ENCODE measurements at regions not wholly inside any gene's neighbourhood (a gene's known extent, or its start where the extent isn't known, plus 50 kb on each side); places are given as distances from the start of the nearest gene placed in this dataset.

GRCh38 chr1:208628022-208628914, 384.1 kb upstream of the PLXNA2 start:
- WGBS (ENCODE audit: extremely low coverage, insufficient coverage, insufficient read length) = no CpG with 5 or more reads among the region's 7 CpGs
- Histone ChIP-seq H3K27ac (ENCODE audit: low read depth, low read length) (no peak overlapping the region), H2BK120ac (ENCODE audit: insufficient read depth, low read length, poor library complexity) (no peak overlapping the region), H2BK5ac (ENCODE audit: low read depth, low read length, poor library complexity) (no peak overlapping the region), H3K4ac (ENCODE audit: low read depth, low read length) (no peak overlapping the region), H3K23ac (ENCODE audit: low read length) (no peak overlapping the region), H3K18ac (ENCODE audit: low read length) (no peak overlapping the region), H3K14ac (ENCODE audit: low read length) (no peak overlapping the region), H4K91ac (ENCODE audit: low read depth, low read length) (no peak overlapping the region), H3K4me2 (ENCODE audit: low read length) (no peak overlapping the region), H2AK5ac (ENCODE audit: low read length) (no peak overlapping the region), H3K9me3 (ENCODE audit: insufficient read depth, low read depth, low read length) (no peaks in the 10 kb centered on the region), H3K79me2 (ENCODE audit: control insufficient read depth, insufficient read depth, low read length, poor library complexity) (no peaks in the 10 kb centered on the region), H3K36me3 (ENCODE audit: control insufficient read depth in 1 of 2, insufficient read depth in 2 of 2, low read length in 2 of 2) (no peaks in the 10 kb centered on the region), H3K27me3 (ENCODE audit: insufficient read depth, low read length) (no peaks in the 10 kb centered on the region), H3K9ac (ENCODE audit: low read length) (no peak overlapping the region), H3K4me1 (ENCODE audit: control insufficient read depth in 1 of 2, insufficient read depth in 2 of 2, low read length in 2 of 2) (no peaks in the 10 kb centered on the region), H2BK12ac (ENCODE audit: low read length) (no peak overlapping the region), H3K4me3 (ENCODE audit: low read depth, low read length) (no peak overlapping the region), H3K79me1 (ENCODE audit: low read length) (no peaks in the 10 kb centered on the region), H4K12ac (ENCODE audit: low read depth, low read length) (no peak overlapping the region), H2AFZ (ENCODE audit: insufficient read depth, low read length, poor library complexity) (no peak overlapping the region), H4K8ac (ENCODE audit: low read depth, low read length) (no peak overlapping the region)
- peak in 1 of 2 donors; percentile 46 for DNase-seq

GRCh38 chr1:208631092-208631491, 386.9 kb upstream of the PLXNA2 start:
- H3K79me1 ChIP-seq (ENCODE audit: low read length) = no peaks in the 10 kb centered on the region
- no peak overlapping the region for H2BK5ac ChIP-seq (ENCODE audit: low read depth, low read length, poor library complexity)
- H2AFZ ChIP-seq (ENCODE audit: insufficient read depth, low read length, poor library complexity) = no peak overlapping the region
- no peak overlapping the region for H2AK5ac ChIP-seq (ENCODE audit: low read length)
- H3K27me3 ChIP-seq (ENCODE audit: insufficient read depth, low read length) = no peaks in the 10 kb centered on the region
- H4K8ac ChIP-seq (ENCODE audit: low read depth, low read length) = no peak overlapping the region
- no peaks in the 10 kb centered on the region for H3K9me3 ChIP-seq (ENCODE audit: insufficient read depth, low read depth, low read length)
- no peak overlapping the region for H4K91ac ChIP-seq (ENCODE audit: low read depth, low read length)
- H3K36me3 ChIP-seq (ENCODE audit: control insufficient read depth in 1 of 2, insufficient read depth in 2 of 2, low read length in 2 of 2) = no peaks in the 10 kb centered on the region
- H3K4me2 ChIP-seq (ENCODE audit: low read length) = no peak overlapping the region
- no peak for DNase-seq
- WGBS (ENCODE audit: extremely low coverage, insufficient coverage, insufficient read length) = no CpG with 5 or more reads among the region's 8 CpGs
- H2BK120ac ChIP-seq (ENCODE audit: insufficient read depth, low read length, poor library complexity) = no peak overlapping the region
- no peak overlapping the region for H3K18ac ChIP-seq (ENCODE audit: low read length)
- no peaks in the 10 kb centered on the region for H3K4me1 ChIP-seq (ENCODE audit: control insufficient read depth in 1 of 2, insufficient read depth in 2 of 2, low read length in 2 of 2)
- no peak overlapping the region for H4K12ac ChIP-seq (ENCODE audit: low read depth, low read length)
- no peak overlapping the region for H3K4me3 ChIP-seq (ENCODE audit: low read depth, low read length)
- no peaks in the 10 kb centered on the region for H3K79me2 ChIP-seq (ENCODE audit: control insufficient read depth, insufficient read depth, low read length, poor library complexity)
- no peak overlapping the region for H3K23ac ChIP-seq (ENCODE audit: low read length)
- H3K14ac ChIP-seq (ENCODE audit: low read length) = no peak overlapping the region
- no peak overlapping the region for H3K27ac ChIP-seq (ENCODE audit: low read depth, low read length)
- H3K4ac ChIP-seq (ENCODE audit: low read depth, low read length) = no peak overlapping the region
- no peak overlapping the region for H2BK12ac ChIP-seq (ENCODE audit: low read length)
- no peak overlapping the region for H3K9ac ChIP-seq (ENCODE audit: low read length)

GRCh38 chr1:208631506-208631905, 387.3 kb upstream of the PLXNA2 start:
- Histone ChIP-seq H3K27me3 (ENCODE audit: insufficient read depth, low read length) (no peaks in the 10 kb centered on the region), H3K9me3 (ENCODE audit: insufficient read depth, low read depth, low read length) (no peaks in the 10 kb centered on the region), H3K9ac (ENCODE audit: low read length) (no peak overlapping the region), H3K4ac (ENCODE audit: low read depth, low read length) (no peak overlapping the region), H2AK5ac (ENCODE audit: low read length) (no peak overlapping the region), H2BK120ac (ENCODE audit: insufficient read depth, low read length, poor library complexity) (no peak overlapping the region), H2AFZ (ENCODE audit: insufficient read depth, low read length, poor library complexity) (no peak overlapping the region), H3K36me3 (ENCODE audit: control insufficient read depth in 1 of 2, insufficient read depth in 2 of 2, low read length in 2 of 2) (no peaks in the 10 kb centered on the region), H3K4me2 (ENCODE audit: low read length) (no peak overlapping the region), H3K79me2 (ENCODE audit: control insufficient read depth, insufficient read depth, low read length, poor library complexity) (no peaks in the 10 kb centered on the region), H3K4me3 (ENCODE audit: low read depth, low read length) (no peak overlapping the region), H3K14ac (ENCODE audit: low read length) (no peak overlapping the region), H4K8ac (ENCODE audit: low read depth, low read length) (no peak overlapping the region), H2BK5ac (ENCODE audit: low read depth, low read length, poor library complexity) (no peak overlapping the region), H4K12ac (ENCODE audit: low read depth, low read length) (no peak overlapping the region), H3K79me1 (ENCODE audit: low read length) (no peaks in the 10 kb centered on the region), H4K91ac (ENCODE audit: low read depth, low read length) (no peak overlapping the region), H3K27ac (ENCODE audit: low read depth, low read length) (no peak overlapping the region), H3K4me1 (ENCODE audit: control insufficient read depth in 1 of 2, insufficient read depth in 2 of 2, low read length in 2 of 2) (no peaks in the 10 kb centered on the region), H3K18ac (ENCODE audit: low read length) (no peak overlapping the region), H2BK12ac (ENCODE audit: low read length) (no peak overlapping the region), H3K23ac (ENCODE audit: low read length) (no peak overlapping the region)
- no CpG with 5 or more reads among the region's 4 CpGs for WGBS (ENCODE audit: extremely low coverage, insufficient coverage, insufficient read length)
- no peak for DNase-seq

GRCh38 chr1:208634346-208635140, 390.4 kb upstream of the PLXNA2 start:
- Histone ChIP-seq H3K27me3 (ENCODE audit: insufficient read depth, low read length) (no peaks in the 10 kb centered on the region), H3K27ac (ENCODE audit: low read depth, low read length) (no peak overlapping the region), H3K36me3 (ENCODE audit: control insufficient read depth in 1 of 2, insufficient read depth in 2 of 2, low read length in 2 of 2) (no peaks in the 10 kb centered on the region), H3K18ac (ENCODE audit: low read length) (no peak overlapping the region), H3K9ac (ENCODE audit: low read length) (no peak overlapping the region), H3K4me3 (ENCODE audit: low read depth, low read length) (no peak overlapping the region), H4K8ac (ENCODE audit: low read depth, low read length) (no peak overlapping the region), H3K4me2 (ENCODE audit: low read length) (no peak overlapping the region), H4K91ac (ENCODE audit: low read depth, low read length) (no peak overlapping the region), H2AK5ac (ENCODE audit: low read length) (no peak overlapping the region), H2BK120ac (ENCODE audit: insufficient read depth, low read length, poor library complexity) (no peak overlapping the region), H3K4me1 (ENCODE audit: control insufficient read depth in 1 of 2, insufficient read depth in 2 of 2, low read length in 2 of 2) (no peaks in the 10 kb centered on the region), H3K14ac (ENCODE audit: low read length) (no peak overlapping the region), H3K4ac (ENCODE audit: low read depth, low read length) (no peak overlapping the region), H2BK5ac (ENCODE audit: low read depth, low read length, poor library complexity) (no peak overlapping the region), H2BK12ac (ENCODE audit: low read length) (no peak overlapping the region), H3K23ac (ENCODE audit: low read length) (no peak overlapping the region), H3K79me2 (ENCODE audit: control insufficient read depth, insufficient read depth, low read length, poor library complexity) (no peaks in the 10 kb centered on the region), H3K9me3 (ENCODE audit: insufficient read depth, low read depth, low read length) (no peaks in the 10 kb centered on the region), H2AFZ (ENCODE audit: insufficient read depth, low read length, poor library complexity) (no peak overlapping the region), H4K12ac (ENCODE audit: low read depth, low read length) (no peak overlapping the region), H3K79me1 (ENCODE audit: low read length) (no peaks in the 10 kb centered on the region)
- DNase-seq = no peak
- WGBS (ENCODE audit: extremely low coverage, insufficient coverage, insufficient read length) = no CpG with 5 or more reads among the region's 5 CpGs
